Activated CD4-positive, alpha-beta T cell treated with anti-CD3 and anti-CD28 coated beads, Interleukin-2, amount 10 ng/mL, durations not matched to agents 24 days and 14 days (primary cell): ENCODE measurements at regions not wholly inside any gene's neighbourhood (a gene's known extent, or its start where the extent isn't known, plus 50 kb on each side); places are given as distances from the start of the nearest gene placed in this dataset.

Source experiments
- DNase-seq: peaks from one replicate; pipeline ENCODE4 v3.0.0; 2022
- H3K27ac Mint-ChIP-seq: one replicate; pipeline ENCODE4 v1.8.0; 2022; ENCODE audit warnings: mild to moderate bottlenecking, mixed read lengths
- H3K27me3 Mint-ChIP-seq: one replicate; pipeline ENCODE4 v1.8.0; 2022; ENCODE audit warnings: mixed read lengths
- H3K36me3 Mint-ChIP-seq: one replicate; pipeline ENCODE4 v1.8.0; 2022; ENCODE audit warnings: low read depth, mild to moderate bottlenecking, mixed read lengths
- H3K4me1 Mint-ChIP-seq: one replicate; pipeline ENCODE4 v1.8.0; 2021; ENCODE audit warnings: mixed read lengths
- H3K4me3 Mint-ChIP-seq: one replicate; pipeline ENCODE4 v1.8.0; 2022; ENCODE audit warnings: mild to moderate bottlenecking, moderate library complexity, mixed read lengths
- H3K9me3 Mint-ChIP-seq: one replicate; pipeline ENCODE4 v1.8.0; 2021; ENCODE audit warnings: mixed read lengths
- intact Hi-C: fragments of 100-400 bp; cut with micrococcal nuclease; formaldehyde crosslinking; loops from one replicate; pipeline ENCODE4 v1.15.1; 2023

DNA sequence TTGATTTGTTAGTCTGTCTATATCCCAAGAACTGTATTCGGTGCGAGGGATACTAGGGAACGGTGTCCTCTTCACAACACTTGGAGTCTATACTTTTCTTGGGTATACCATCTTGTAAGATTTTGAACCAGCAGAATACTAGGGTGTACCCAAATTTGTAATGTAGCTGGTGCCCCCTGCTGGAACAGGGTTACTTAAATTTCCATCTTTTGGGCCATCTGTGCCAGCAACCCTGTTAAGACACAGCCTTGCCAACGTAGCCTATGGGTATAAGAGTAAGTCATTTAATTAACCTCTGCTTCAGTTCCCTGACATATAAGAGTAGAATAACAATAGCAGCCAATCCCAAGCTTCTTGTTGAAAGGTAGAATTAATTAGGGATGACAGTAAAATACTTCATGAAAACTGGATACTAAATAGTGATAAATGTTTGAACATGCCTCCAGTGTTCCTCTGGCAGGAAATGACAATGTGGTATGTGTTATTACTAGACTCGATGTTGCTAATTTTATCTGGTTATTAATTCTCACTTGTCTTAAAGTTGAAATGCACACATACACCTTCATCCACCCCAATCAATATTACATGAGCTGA is 607.6 kb downstream of the FGF9 start:
- Mint-ChIP-seq H3K27ac (no peak overlapping the region), H3K36me3 (no peaks in the 10 kb centered on the region), H3K9me3 (no peaks in the 10 kb centered on the region), H3K27me3 (no peaks in the 10 kb centered on the region), H3K4me1 (no peaks in the 10 kb centered on the region), H3K4me3 (no peak overlapping the region)
- peak; percentile 87 for DNase-seq
- intact Hi-C loops, result loop anchor here (1.0 to 10.0 kb wide), 3 partner anchors 214 to 640 kb away; no protein-coding TSS in a partner anchor

DNA sequence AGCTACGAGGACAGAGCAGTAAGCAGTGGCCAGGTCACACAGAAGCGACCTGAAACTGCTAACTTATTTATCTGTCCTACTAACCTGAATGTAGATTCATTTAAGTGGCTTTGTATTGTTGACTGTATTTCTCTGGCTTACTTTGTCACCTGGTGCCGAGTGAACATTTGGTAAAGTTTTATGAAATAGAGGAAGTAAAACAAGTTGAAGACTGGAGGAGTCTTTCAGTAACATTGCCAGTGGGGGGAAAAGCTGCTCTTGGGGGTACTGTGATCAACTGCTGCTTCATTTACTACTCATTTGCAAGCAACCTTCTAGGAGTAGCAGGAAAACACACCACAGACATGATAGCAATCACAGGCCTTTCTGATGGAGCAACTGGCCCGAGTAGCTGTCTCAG is 615.0 kb downstream of the FGF9 start:
- H3K36me3 Mint-ChIP-seq, result no peaks in the 10 kb centered on the region
- no peak overlapping the region for H3K27ac Mint-ChIP-seq
- no peaks in the 10 kb centered on the region for H3K4me1 Mint-ChIP-seq
- DNase-seq, result no peak
- intact Hi-C loops, result no loop called here
- H3K9me3 Mint-ChIP-seq, result no peaks in the 10 kb centered on the region
- H3K27me3 Mint-ChIP-seq, result no peaks in the 10 kb centered on the region
- H3K4me3 Mint-ChIP-seq, result no peak overlapping the region

GRCh38 chr13:22286338-22286737 is 615.5 kb downstream of the FGF9 start:
- H3K27ac Mint-ChIP-seq, result no peak overlapping the region
- intact Hi-C loops, result no loop called here
- H3K9me3 Mint-ChIP-seq, result no peaks in the 10 kb centered on the region
- H3K4me1 Mint-ChIP-seq, result no peaks in the 10 kb centered on the region
- DNase-seq, result no peak
- H3K27me3 Mint-ChIP-seq, result no peaks in the 10 kb centered on the region
- no peaks in the 10 kb centered on the region for H3K36me3 Mint-ChIP-seq
- H3K4me3 Mint-ChIP-seq, result no peak overlapping the region

DNA sequence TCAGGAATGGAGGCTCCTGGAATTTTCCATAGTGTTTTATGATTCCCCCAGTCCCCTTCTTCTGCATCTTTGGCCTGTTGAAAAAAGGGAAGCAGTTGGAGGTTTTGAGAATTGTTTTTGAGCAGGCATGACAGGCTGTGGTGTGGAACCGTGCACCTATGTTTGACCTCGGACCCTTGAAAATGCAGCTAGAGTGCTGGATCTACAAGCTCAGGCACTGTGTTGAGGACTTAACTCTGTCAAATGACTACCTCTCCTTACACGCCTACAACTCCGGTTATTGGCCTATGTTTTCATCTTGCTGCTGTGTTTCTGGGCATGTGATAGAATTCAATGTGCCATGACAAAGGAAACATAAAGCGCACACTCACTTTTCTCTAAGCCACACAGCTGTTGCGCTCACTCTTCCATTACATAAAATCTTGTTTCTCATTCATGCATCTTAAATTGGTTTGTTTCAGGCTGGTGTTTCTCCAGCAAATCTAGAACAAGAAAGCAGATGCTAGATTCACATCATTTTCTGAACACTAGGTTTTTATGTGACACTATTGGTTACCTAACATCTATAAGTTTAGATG is 616.6 kb downstream of the FGF9 start:
- Mint-ChIP-seq H3K9me3 (no peaks in the 10 kb centered on the region), H3K36me3 (no peaks in the 10 kb centered on the region)
- intact Hi-C loops, result no loop called here

DNA sequence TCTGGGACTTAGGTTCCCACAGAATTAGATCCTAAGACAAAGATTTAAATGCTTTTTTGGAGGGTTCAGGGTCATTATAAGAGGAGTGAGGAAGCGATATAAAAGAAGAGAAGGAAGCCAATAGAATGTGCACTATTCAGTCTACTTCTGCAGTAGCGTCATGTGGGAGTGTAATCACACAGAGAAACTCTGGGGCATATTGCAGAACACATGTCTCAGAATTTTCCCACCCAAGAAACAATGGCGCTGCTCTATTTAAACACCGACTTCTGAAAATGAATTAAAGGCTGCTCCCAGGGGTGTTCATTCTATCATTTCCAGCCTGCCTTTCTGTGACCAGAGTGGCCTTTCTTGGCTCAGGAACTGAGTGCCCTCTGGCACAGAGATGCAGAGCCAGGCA is 617.6 kb downstream of the FGF9 start:
- intact Hi-C loops, result no loop called here
- DNase-seq, result no peak
- Mint-ChIP-seq H3K27me3 (no peaks in the 10 kb centered on the region), H3K9me3 (no peaks in the 10 kb centered on the region), H3K36me3 (no peaks in the 10 kb centered on the region), H3K4me3 (no peak overlapping the region), H3K4me1 (no peaks in the 10 kb centered on the region), H3K27ac (no peak overlapping the region)

More for the DNA sequence above, 616.6 kb downstream of the FGF9 start:
- Mint-ChIP-seq H3K4me3 (no peak overlapping the region), H3K27me3 (no peaks in the 10 kb centered on the region), H3K4me1 (no peaks in the 10 kb centered on the region), H3K27ac (no peak overlapping the region)
- DNase-seq, result no peak

GRCh38 chr13:22289711-22290110 is 618.8 kb downstream of the FGF9 start:
- intact Hi-C loops, result no loop called here
- Mint-ChIP-seq H3K27me3 (no peaks in the 10 kb centered on the region), H3K9me3 (no peaks in the 10 kb centered on the region), H3K4me1 (no peaks in the 10 kb centered on the region), H3K4me3 (no peak overlapping the region), H3K27ac (no peak overlapping the region), H3K36me3 (no peaks in the 10 kb centered on the region)
- DNase-seq, result no peak

DNA sequence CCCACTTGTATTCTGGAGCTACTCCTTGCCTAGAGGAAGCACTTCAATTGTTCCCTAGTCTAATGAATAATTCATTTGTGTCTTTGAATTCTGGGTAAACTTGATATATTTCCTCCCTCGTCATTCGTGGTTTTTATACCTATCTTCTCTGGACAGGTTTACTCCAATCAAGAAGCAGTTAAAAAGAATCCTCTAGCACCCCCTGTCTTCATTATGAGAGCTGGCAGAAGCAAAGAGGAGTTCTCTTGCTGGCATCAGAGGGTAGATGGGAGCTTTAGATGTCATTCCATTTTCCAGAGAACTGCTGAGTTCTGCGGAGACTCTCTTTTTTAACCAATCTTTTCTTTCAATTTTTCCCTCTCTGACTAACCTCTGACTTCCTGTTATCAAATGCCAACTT is 627.7 kb downstream of the FGF9 start:
- Mint-ChIP-seq H3K36me3 (peaks cover 1% of the 10 kb centered on the region), H3K27me3 (no peaks in the 10 kb centered on the region), H3K9me3 (peaks cover 20% of the 10 kb centered on the region), H3K4me3 (no peak overlapping the region), H3K4me1 (no peaks in the 10 kb centered on the region), H3K27ac (no peak overlapping the region)
- DNase-seq, result no peak
- intact Hi-C loops, result no loop called here

GRCh38 chr13:22311734-22312404 is 641.0 kb downstream of the FGF9 start:
- H3K36me3 Mint-ChIP-seq, result no peaks in the 10 kb centered on the region
- no peak overlapping the region for H3K27ac Mint-ChIP-seq
- intact Hi-C loops, result no loop called here
- no peak for DNase-seq
- H3K9me3 Mint-ChIP-seq, result no peaks in the 10 kb centered on the region
- H3K27me3 Mint-ChIP-seq, result no peaks in the 10 kb centered on the region
- no peaks in the 10 kb centered on the region for H3K4me1 Mint-ChIP-seq
- no peak overlapping the region for H3K4me3 Mint-ChIP-seq

GRCh38 chr13:22312405-22312803 is 641.5 kb downstream of the FGF9 start:
- no peak overlapping the region for H3K4me3 Mint-ChIP-seq
- H3K27me3 Mint-ChIP-seq, result no peaks in the 10 kb centered on the region
- no peak overlapping the region for H3K27ac Mint-ChIP-seq
- H3K4me1 Mint-ChIP-seq, result no peaks in the 10 kb centered on the region
- H3K36me3 Mint-ChIP-seq, result no peaks in the 10 kb centered on the region
- no peaks in the 10 kb centered on the region for H3K9me3 Mint-ChIP-seq
- no peak for DNase-seq
- intact Hi-C loops, result no loop called here

DNA sequence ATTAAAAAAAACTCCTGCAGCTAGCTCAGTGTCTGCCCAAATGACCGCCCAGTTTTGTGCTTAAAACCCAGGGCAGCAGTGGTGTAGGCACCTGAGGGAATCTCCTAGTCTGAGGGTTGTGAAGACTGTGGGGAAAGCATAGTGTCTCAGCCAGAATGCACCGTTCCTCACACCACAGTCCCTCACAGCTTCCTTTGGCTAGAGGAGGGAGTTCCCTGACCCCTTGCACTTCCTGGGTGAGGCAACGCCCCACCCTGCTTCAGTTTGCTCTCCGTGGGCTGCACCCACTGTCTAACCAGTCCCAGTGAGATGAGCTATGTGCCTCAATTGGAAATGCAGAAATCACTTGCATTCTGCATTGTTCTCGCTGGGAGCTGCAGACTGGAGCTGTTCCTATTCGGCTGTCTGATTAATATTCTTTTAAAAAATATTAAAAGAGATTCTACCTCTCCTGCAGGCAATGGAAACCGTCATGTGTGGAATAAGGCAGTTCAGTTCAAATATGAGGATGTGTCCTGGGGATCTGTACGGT is 645.7 kb downstream of the FGF9 start:
- Mint-ChIP-seq H3K9me3 (peaks cover 3% of the 10 kb centered on the region), H3K27me3 (no peaks in the 10 kb centered on the region), H3K4me1 (no peaks in the 10 kb centered on the region), H3K27ac (no peak overlapping the region), H3K4me3 (no peak overlapping the region), H3K36me3 (no peaks in the 10 kb centered on the region)
- peak; percentile 43 for DNase-seq
- intact Hi-C loops, result no loop called here

- H3K27ac Mint-ChIP-seq, result no peak overlapping the region
- DNase-seq, result no peak
- no peaks in the 10 kb centered on the region for H3K4me1 Mint-ChIP-seq
- no peaks in the 10 kb centered on the region for H3K36me3 Mint-ChIP-seq
- no peaks in the 10 kb centered on the region for H3K27me3 Mint-ChIP-seq
- intact Hi-C loops, result no loop called here
- H3K4me3 Mint-ChIP-seq, result no peak overlapping the region
- peaks cover 8% of the 10 kb centered on the region for H3K9me3 Mint-ChIP-seq
Measured at GRCh38 chr13:22320991-22321390, 650.1 kb downstream of the FGF9 start.

DNA sequence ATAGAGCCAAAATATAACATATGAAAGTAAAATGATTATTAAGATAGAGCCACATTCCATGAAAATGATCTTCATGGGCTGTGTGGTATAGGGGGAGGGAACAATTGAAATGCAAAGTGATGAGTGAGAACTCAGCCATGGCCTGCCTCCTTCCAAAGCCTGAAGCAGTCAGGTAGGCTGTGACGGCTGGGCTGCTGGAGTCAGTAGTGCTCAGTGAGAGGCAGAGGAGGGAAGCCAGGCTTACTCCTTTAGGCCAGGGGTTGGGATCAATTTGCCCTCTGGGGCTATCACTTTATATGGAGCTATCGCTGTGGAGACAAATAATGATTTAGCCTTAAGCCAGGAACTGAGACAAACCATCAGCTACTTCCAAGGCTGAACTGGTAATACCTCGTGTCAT is 654.9 kb downstream of the FGF9 start:
- intact Hi-C loops, result no loop called here

DNA sequence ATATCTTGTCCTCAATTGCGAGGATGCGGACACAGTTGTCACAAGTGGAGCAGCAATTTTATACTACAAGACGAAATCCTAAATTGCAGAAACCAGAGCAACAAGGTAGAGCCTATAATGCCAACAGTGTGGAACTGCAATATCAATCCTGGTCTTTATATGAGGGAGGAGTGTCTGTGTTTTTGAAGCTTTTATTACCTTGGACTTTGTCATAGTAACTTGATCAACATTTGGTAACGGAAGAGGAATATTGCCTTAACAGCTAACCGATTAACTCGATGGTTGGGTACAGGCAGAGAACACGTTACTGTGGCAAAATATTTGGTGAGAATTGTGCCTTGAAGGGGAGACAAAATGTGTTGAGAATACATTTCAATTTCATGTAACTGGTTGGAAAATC is 661.5 kb downstream of the FGF9 start:
- Mint-ChIP-seq H3K4me1 (no peaks in the 10 kb centered on the region), H3K27me3 (no peaks in the 10 kb centered on the region), H3K9me3 (peaks cover under 1% of the 10 kb centered on the region), H3K36me3 (no peaks in the 10 kb centered on the region), H3K27ac (no peak overlapping the region), H3K4me3 (no peak overlapping the region)
- DNase-seq, result no peak
- intact Hi-C loops, result no loop called here

More for the DNA sequence above, 654.9 kb downstream of the FGF9 start:
- no peaks in the 10 kb centered on the region for H3K27me3 Mint-ChIP-seq
- DNase-seq, result no peak
- H3K36me3 Mint-ChIP-seq, result no peaks in the 10 kb centered on the region
- H3K27ac Mint-ChIP-seq, result no peak overlapping the region
- no peak overlapping the region for H3K4me3 Mint-ChIP-seq
- no peaks in the 10 kb centered on the region for H3K4me1 Mint-ChIP-seq
- peaks cover 5% of the 10 kb centered on the region for H3K9me3 Mint-ChIP-seq

GRCh38 chr13:22336460-22336859 is 665.6 kb downstream of the FGF9 start:
- H3K4me3 Mint-ChIP-seq, result no peak overlapping the region
- peaks cover 7% of the 10 kb centered on the region for H3K9me3 Mint-ChIP-seq
- DNase-seq, result no peak
- H3K36me3 Mint-ChIP-seq, result no peaks in the 10 kb centered on the region
- no peak overlapping the region for H3K27ac Mint-ChIP-seq
- intact Hi-C loops, result no loop called here
- no peaks in the 10 kb centered on the region for H3K4me1 Mint-ChIP-seq
- H3K27me3 Mint-ChIP-seq, result no peaks in the 10 kb centered on the region
